Endothelial cell of umbilical vein (primary cell): ENCODE measurements at regions not wholly inside any gene's neighbourhood (a gene's known extent, or its start where the extent isn't known, plus 50 kb on each side); places are given as distances from the start of the nearest gene placed in this dataset.

ENCODE experiments used
- BruUV-seq: library from RNA; stranded (reverse); fragments of 400-500 nt; replicated peaks from 2 replicates; lab custom pipeline; 2021; lab: Mats Ljungman, UMichigan
- CTCF ChIA-PET: fragments of 300-600, 350-600 bp; sonication (Branson Sonifier 250); formaldehyde crosslinking; loops from one replicate; lab custom pipeline; 2021; ENCODE audit warnings: antibody characterized with exemption, inconsistent platforms; lab: Charles Lee
- POLR2A ChIA-PET: fragments of 300-600, 350-600 bp; sonication (Branson Sonifier 250); formaldehyde crosslinking; loops from one replicate; lab custom pipeline; 2021; ENCODE audit warnings: antibody characterized with exemption, inconsistent platforms; lab: Charles Lee
- DNase-seq: peaks from one replicate; pipeline ENCODE4 v3.0.0-alpha.2; 2011; ENCODE audit warnings: low read depth, low spot score
- FAIRE-seq: peaks from 2 replicates; lab custom pipeline; 2011; peaks lifted over from hg19 to GRCh38; lab: Jason Lieb, UNC
- H2AFZ ChIP-seq: 2 replicates; pipeline ENCODE4 v1.6.0; 2012; ENCODE audit warnings: low read depth, low read length, control low read depth, inconsistent platforms
- H3K27ac ChIP-seq: 2 replicates; pipeline ENCODE4 v1.5.1; 2011; ENCODE audit warnings: low read depth, mild to moderate bottlenecking, control low read depth, low read length, moderate library complexity; ENCODE audit not compliant: insufficient read depth
- H3K27me3 ChIP-seq, 2 experiments: 2 replicates each; pipeline versions ENCODE4 v1.6.0 to v1.6.1; 2011; ENCODE audit warnings: low read length in 2 of 2, mixed read lengths in 1 of 2; ENCODE audit not compliant: control insufficient read depth in 2 of 2, insufficient read depth in 2 of 2
- H3K36me3 ChIP-seq, 2 experiments: 2 replicates in 1 of 2; 3 replicates in 1 of 2; pipeline ENCODE4 v1.5.1; 2011; ENCODE audit warnings: low read length in 2 of 2, mild to moderate bottlenecking in 1 of 2, moderate library complexity in 1 of 2; ENCODE audit not compliant: control insufficient read depth in 2 of 2, insufficient read depth in 2 of 2; ENCODE audit errors: extremely low read depth in 1 of 2
- H3K4me1 ChIP-seq: 3 replicates; pipeline ENCODE4 v1.5.1; 2011; ENCODE audit warnings: mild to moderate bottlenecking, low read length; ENCODE audit not compliant: control insufficient read depth, insufficient read depth; ENCODE audit errors: extremely low read depth
- H3K4me2 ChIP-seq: 2 replicates; pipeline ENCODE4 v1.6.1; 2011; ENCODE audit warnings: low read length, control low read depth, mixed read lengths; ENCODE audit not compliant: insufficient read depth
- H3K4me3 ChIP-seq, 3 experiments: fragments of 200-600 bp in 1 of 3; sonication (generic), shearing (Covaris generic) in 1 of 3; replicated peaks in 1 of 3; 2 replicates each; pipeline ENCODE4 v1.5.1; 2011 to 2016; ENCODE audit warnings: control low read depth in 3 of 3, low read length in 3 of 3, mild to moderate bottlenecking in 2 of 3, inconsistent platforms in 1 of 3, low read depth in 1 of 3, moderate library complexity in 1 of 3; ENCODE audit not compliant: insufficient read depth in 1 of 3
- H3K79me2 ChIP-seq: 2 replicates; pipeline ENCODE4 v1.6.0; 2012; ENCODE audit warnings: low read length, inconsistent platforms; ENCODE audit not compliant: control insufficient read depth, insufficient read depth
- H3K9ac ChIP-seq: replicated peaks from 2 replicates; pipeline ENCODE3; 2011; ENCODE audit warnings: low read length, control low read depth; ENCODE audit not compliant: insufficient read depth; ENCODE audit errors: extremely low read depth
- H3K9me1 ChIP-seq: replicated peaks from 3 replicates; pipeline ENCODE4 v1.6.0; 2011; ENCODE audit warnings: mild to moderate bottlenecking, low read length; ENCODE audit not compliant: control insufficient read depth, insufficient read depth; ENCODE audit errors: extremely low read depth
- H3K9me3 ChIP-seq: replicated peaks from 2 replicates; pipeline ENCODE4 v1.5.1; 2012; ENCODE audit warnings: low read length, inconsistent platforms; ENCODE audit not compliant: control insufficient read depth, insufficient read depth
- H4K20me1 ChIP-seq: replicated peaks from 2 replicates; pipeline ENCODE3; 2011; ENCODE audit warnings: mild to moderate bottlenecking, low read length; ENCODE audit not compliant: control insufficient read depth, insufficient read depth; ENCODE audit errors: extremely low read depth
- EZH2 ChIP-seq: IDR thresholded peaks from 2 replicates; pipeline ENCODE4 v1.6.1; 2012; ENCODE audit warnings: borderline replicate concordance, low read depth, mild to moderate bottlenecking, moderate library complexity, low read length, inconsistent platforms; ENCODE audit not compliant: severe bottlenecking
- JUN ChIP-seq: IDR thresholded peaks from 2 replicates; pipeline ENCODE4 v1.6.1; 2011; ENCODE audit warnings: borderline replicate concordance, low read depth; ENCODE audit not compliant: insufficient read length, insufficient read depth
- MYC ChIP-seq: IDR thresholded peaks from one replicate; pipeline ENCODE4 v1.6.1; 2011; ENCODE audit warnings: mild to moderate bottlenecking, low read depth, low read length
- POLR2A ChIP-seq: IDR thresholded peaks from 2 replicates; pipeline ENCODE4 v1.6.1; 2012; ENCODE audit warnings: low read depth, mild to moderate bottlenecking, control low read depth, low read length
- dilution Hi-C: fragments of 300-500 bp; cut with MboI; formaldehyde crosslinking; loops from one replicate; pipeline ENCODE4 v1.15.0; 2019; ENCODE audit warnings: low sequenced_read_pairs; ENCODE audit not compliant: extremely low pct_ligation_motif_present
- intact Hi-C: fragments of 100-400 bp; cut with micrococcal nuclease; formaldehyde crosslinking; loops from one replicate; pipeline ENCODE4 v1.10.0; 2022
- TF ChIP-seq, protein P1 (sequence below), 2 donors: IDR thresholded peaks; 1 replicate in 1 of 2; 2 replicates in 1 of 2; pipeline ENCODE4 v1.5.1; 2011; ENCODE audit warnings: low read length in 2 of 2, mild to moderate bottlenecking in 2 of 2, moderate library complexity in 2 of 2, control low read depth in 1 of 2, inconsistent platforms in 1 of 2, low read depth in 1 of 2; ENCODE audit not compliant: insufficient read depth in 1 of 2; ENCODE audit errors: extremely low read depth in 1 of 2
- TF ChIP-seq, protein P2 (sequence below): IDR thresholded peaks from 2 replicates; pipeline ENCODE4 v1.6.1; 2011; ENCODE audit not compliant: insufficient read depth, insufficient read length

DNA sequence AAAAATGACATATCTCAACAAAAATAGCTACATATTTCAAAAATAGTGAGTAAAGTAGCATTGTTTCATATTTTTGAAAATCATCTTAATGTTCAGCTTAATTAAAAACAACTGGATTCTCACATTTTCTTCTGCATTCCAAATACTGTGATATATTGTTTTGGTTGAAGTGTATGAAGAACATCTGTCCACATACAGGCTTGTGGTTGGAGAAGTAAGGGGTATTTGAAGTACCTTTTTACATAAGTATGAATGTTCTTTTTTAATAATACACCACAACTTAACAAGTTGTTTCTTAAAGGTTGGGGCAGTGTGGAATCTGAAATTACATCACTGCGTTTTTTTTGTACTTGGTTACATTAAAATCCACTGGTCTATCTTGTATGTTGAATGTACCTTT, 442.5 kb downstream of the KIF20B start:
- Histone ChIP-seq H3K27me3 (peaks cover 0 to 4% of the 10 kb centered on the region in 2 experiments), H2AFZ (no peak overlapping the region), H3K36me3 (no peaks in the 10 kb centered on the region), H3K27ac (no peak overlapping the region), H3K4me2 (no peak overlapping the region), H3K9ac (no peak overlapping the region), H3K9me1 (no peaks in the 10 kb centered on the region), H3K9me3 (no peaks in the 10 kb centered on the region), H3K79me2 (no peaks in the 10 kb centered on the region), H3K4me3 (no peak overlapping the region), H3K4me1 (no peaks in the 10 kb centered on the region), H4K20me1 (no peaks in the 10 kb centered on the region)
- ChIA-PET POLR2A (no interaction called here), CTCF (interaction anchor here (1.4 kb wide), 1 partner anchor 14 kb away, joined by 4 read pairs; no protein-coding TSS in a partner anchor)
- no TSS peak for BruUV-seq
- intact Hi-C loops (no loop called here), dilution Hi-C loops (no loop called here)
- no peak for FAIRE-seq
- no peak for DNase-seq
- no peak for TF ChIP-seq EZH2
- TF ChIP-seq POLR2A, result no peak
- TF ChIP-seq, protein P1, sequence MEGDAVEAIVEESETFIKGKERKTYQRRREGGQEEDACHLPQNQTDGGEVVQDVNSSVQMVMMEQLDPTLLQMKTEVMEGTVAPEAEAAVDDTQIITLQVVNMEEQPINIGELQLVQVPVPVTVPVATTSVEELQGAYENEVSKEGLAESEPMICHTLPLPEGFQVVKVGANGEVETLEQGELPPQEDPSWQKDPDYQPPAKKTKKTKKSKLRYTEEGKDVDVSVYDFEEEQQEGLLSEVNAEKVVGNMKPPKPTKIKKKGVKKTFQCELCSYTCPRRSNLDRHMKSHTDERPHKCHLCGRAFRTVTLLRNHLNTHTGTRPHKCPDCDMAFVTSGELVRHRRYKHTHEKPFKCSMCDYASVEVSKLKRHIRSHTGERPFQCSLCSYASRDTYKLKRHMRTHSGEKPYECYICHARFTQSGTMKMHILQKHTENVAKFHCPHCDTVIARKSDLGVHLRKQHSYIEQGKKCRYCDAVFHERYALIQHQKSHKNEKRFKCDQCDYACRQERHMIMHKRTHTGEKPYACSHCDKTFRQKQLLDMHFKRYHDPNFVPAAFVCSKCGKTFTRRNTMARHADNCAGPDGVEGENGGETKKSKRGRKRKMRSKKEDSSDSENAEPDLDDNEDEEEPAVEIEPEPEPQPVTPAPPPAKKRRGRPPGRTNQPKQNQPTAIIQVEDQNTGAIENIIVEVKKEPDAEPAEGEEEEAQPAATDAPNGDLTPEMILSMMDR (IDR thresholded peaks at IDR 0.05; ENCODE audit: extremely low read depth in 1 of 2, insufficient read depth in 1 of 2, low read depth in 1 of 2, low read length in 2 of 2), result no peak
- TF ChIP-seq, protein P2, sequence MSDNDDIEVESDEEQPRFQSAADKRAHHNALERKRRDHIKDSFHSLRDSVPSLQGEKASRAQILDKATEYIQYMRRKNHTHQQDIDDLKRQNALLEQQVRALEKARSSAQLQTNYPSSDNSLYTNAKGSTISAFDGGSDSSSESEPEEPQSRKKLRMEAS, result no peak

DNA sequence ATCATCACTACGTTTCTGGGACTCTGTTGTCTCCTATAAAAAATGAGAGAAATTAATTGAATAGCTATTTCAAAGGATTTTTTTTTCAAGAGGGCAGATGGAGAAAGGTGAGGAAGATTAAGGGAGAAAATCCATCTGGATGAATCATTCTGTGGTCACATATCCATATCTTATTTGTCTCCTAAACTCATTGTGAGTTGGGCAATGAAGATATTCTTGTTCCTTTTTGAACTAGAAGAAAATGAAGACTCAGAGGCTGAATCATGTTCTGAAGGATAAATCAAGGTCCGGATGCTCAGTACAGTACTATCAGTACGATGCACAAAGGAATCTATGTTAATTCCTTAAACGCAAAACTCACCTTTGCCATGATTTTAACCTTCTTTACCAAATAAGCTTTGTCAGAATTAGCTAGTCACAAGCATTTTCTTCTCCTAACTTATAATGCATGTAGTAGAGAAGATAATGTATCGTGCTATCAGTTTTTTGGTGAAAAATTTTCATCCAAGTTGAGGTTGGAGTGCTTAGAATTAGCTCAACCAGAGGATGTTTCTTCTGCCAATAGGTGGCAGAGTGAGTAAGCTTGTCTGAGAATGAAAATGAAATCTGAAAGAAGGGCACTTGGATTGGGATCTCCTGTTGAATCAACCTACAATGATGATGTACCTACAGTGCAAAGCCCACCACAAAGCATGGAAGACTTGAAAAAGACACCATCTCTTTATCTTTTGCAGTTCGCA, 446.9 kb downstream of the KIF20B start:
- Histone ChIP-seq H3K4me1 (no peaks in the 10 kb centered on the region), H4K20me1 (no peaks in the 10 kb centered on the region), H3K36me3 (no peaks in the 10 kb centered on the region), H3K4me3 (no peak overlapping the region), H3K27ac (no peak overlapping the region), H3K27me3 (peaks cover 0 to 1% of the 10 kb centered on the region in 2 experiments), H2AFZ (no peak overlapping the region), H3K9me3 (no peaks in the 10 kb centered on the region), H3K4me2 (no peak overlapping the region), H3K79me2 (no peaks in the 10 kb centered on the region), H3K9ac (no peak overlapping the region), H3K9me1 (no peaks in the 10 kb centered on the region)
- no TSS peak for BruUV-seq
- FAIRE-seq, result peak; percentile 70
- CTCF ChIA-PET, result interaction anchor here (0.6 to 3.4 kb wide), 47 partner anchors 12 to 715 kb away, joined by 3 to 145 read pairs (median 4); partner anchors contain the start of gene HTR7
- intact Hi-C loops, result loop anchor here (1.0 to 5.0 kb wide), 6 partner anchors 74 to 715 kb away; no protein-coding TSS in a partner anchor
- DNase-seq, result peak; percentile 39
- POLR2A ChIA-PET, result no interaction called here
- TF ChIP-seq, protein P1 (IDR thresholded peaks at IDR 0.05; ENCODE audit: extremely low read depth in 1 of 2, insufficient read depth in 1 of 2, low read depth in 1 of 2, low read length in 2 of 2), result peak; percentile 28 to 54
- TF ChIP-seq JUN, result no peak
- TF ChIP-seq MYC, result no peak
- dilution Hi-C loops, result no loop called here
